C4-2B (cell line): ENCODE measurements at regions not wholly inside any gene's neighbourhood (a gene's known extent, or its start where the extent isn't known, plus 50 kb on each side); places are given as distances from the start of the nearest gene placed in this dataset.

Source experiments
- CTCF ChIP-seq: fragments of 450-650 bp; conservative IDR thresholded peaks from 2 replicates; pipeline ENCODE4 v1.5.1; 2017; ENCODE audit warnings: mild to moderate bottlenecking
- ZFX ChIP-seq: fragments of 450-650 bp; IDR thresholded peaks from 2 replicates; pipeline ENCODE4 v1.6.1; 2017

- TF ChIP-seq CTCF (no peak), ZFX (no peak)
Observed at GRCh38 chr21:24899138-24899537, 708.1 kb downstream of the MRPL39 start.
